SK-N-SH (cell line): ENCODE measurements at regions not wholly inside any gene's neighbourhood (a gene's known extent, or its start where the extent isn't known, plus 50 kb on each side); places are given as distances from the start of the nearest gene placed in this dataset.

ENCODE experiments used
- CTCF ChIA-PET: fragments of 300-600, 350-600 bp; formaldehyde crosslinking; extraction: SDS; loops from one replicate; lab custom pipeline; 2021; lab: Yijun Ruan, JAX
- POLR2A ChIA-PET: fragments of 350-600 bp; sonication (Branson Sonifier 250); formaldehyde crosslinking; extraction: SDS; loops from one replicate; lab custom pipeline; 2020; ENCODE audit warnings: antibody characterized with exemption, inconsistent platforms; lab: Yijun Ruan, JAX
- DNase-seq: peaks from one replicate; pipeline ENCODE4 v3.0.0; 2012
- H2AFZ ChIP-seq: fragments of 200-600 bp; sonication (generic); 2 replicates; pipeline ENCODE4 v1.8.1; 2016; ENCODE audit warnings: antibody characterized with exemption, mild to moderate bottlenecking, low read depth
- H3F3A ChIP-seq: fragments of 200-600 bp; sonication (generic); replicated peaks from 2 replicates; pipeline ENCODE3; 2016; ENCODE audit warnings: antibody characterized with exemption, mild to moderate bottlenecking; ENCODE audit not compliant: insufficient read depth
- H3K27ac ChIP-seq, 2 experiments: fragments of 200-500 bp in 1 of 2; fragments of 200-600 bp in 1 of 2; sonication (Bioruptor generic) in 1 of 2; sonication (generic), shearing (Covaris generic) in 1 of 2; 2 replicates each; pipeline versions ENCODE4 v1.5.1 to v1.6.1; 2014 to 2016; ENCODE audit warnings: low read depth in 2 of 2, inconsistent platforms in 1 of 2, low read length in 1 of 2, mild to moderate bottlenecking in 1 of 2, mixed read lengths in 1 of 2
- H3K27me3 ChIP-seq: fragments of 200-600 bp; sonication (generic), shearing (Covaris generic); 2 replicates; pipeline ENCODE4 v1.6.1; 2016; ENCODE audit warnings: mixed run types; ENCODE audit not compliant: insufficient read depth
- H3K36me3 ChIP-seq, 2 experiments: fragments of 200-500 bp in 1 of 2; fragments of 200-600 bp in 1 of 2; sonication (Bioruptor generic) in 1 of 2; sonication (generic) in 1 of 2; replicated peaks in 1 of 2; 2 replicates each; pipeline versions ENCODE3 to v1.5.1; 2014 to 2016; ENCODE audit warnings: low read length in 1 of 2, mild to moderate bottlenecking in 1 of 2; ENCODE audit not compliant: insufficient read depth in 2 of 2, control insufficient read depth in 1 of 2
- H3K4me1 ChIP-seq, 2 experiments: fragments of 200-500 bp in 1 of 2; fragments of 200-600 bp in 1 of 2; sonication (Bioruptor generic) in 1 of 2; sonication (generic), shearing (Covaris generic) in 1 of 2; 2 replicates each; pipeline versions ENCODE4 v1.5.1 to v1.6.1; 2014 to 2016; ENCODE audit warnings: low read depth in 1 of 2, low read length in 1 of 2, mixed run types in 1 of 2; ENCODE audit not compliant: insufficient read depth in 2 of 2, control insufficient read depth in 1 of 2
- H3K4me2 ChIP-seq: fragments of 200-600 bp; sonication (generic), shearing (Covaris generic); 2 replicates; pipeline ENCODE4 v1.6.1; 2017; ENCODE audit warnings: mixed run types
- H3K4me3 ChIP-seq, 2 experiments: fragments of 200-500 bp in 1 of 2; fragments of 200-600 bp in 1 of 2; sonication (Bioruptor generic) in 1 of 2; sonication (generic), shearing (Covaris generic) in 1 of 2; 2 replicates each; pipeline versions ENCODE4 v1.5.1 to v1.8.1; 2014 to 2016; ENCODE audit warnings: low read depth in 2 of 2, inconsistent platforms in 1 of 2, low read length in 1 of 2, mild to moderate bottlenecking in 1 of 2, mixed read lengths in 1 of 2, moderate library complexity in 1 of 2
- H3K79me2 ChIP-seq: fragments of 200-600 bp; sonication (generic); 2 replicates; pipeline ENCODE4 v1.8.1; 2017; ENCODE audit warnings: mild to moderate bottlenecking; ENCODE audit not compliant: insufficient read depth
- H3K9ac ChIP-seq: fragments of 200-600 bp; sonication (generic); 2 replicates; pipeline ENCODE4 v1.6.1; 2017; ENCODE audit warnings: mixed run types
- H3K9me2 ChIP-seq: fragments of 200-600 bp; sonication (generic); 2 replicates; pipeline ENCODE4 v1.6.1; 2017; ENCODE audit warnings: mixed run types
- H3K9me3 ChIP-seq: fragments of 200-600 bp; sonication (generic); 2 replicates; pipeline ENCODE4 v1.6.1; 2017; ENCODE audit warnings: mixed run types, mild to moderate bottlenecking, moderate library complexity
- H4K20me1 ChIP-seq: fragments of 200-600 bp; sonication (generic); 2 replicates; pipeline ENCODE4 v1.6.1; 2017; ENCODE audit warnings: mild to moderate bottlenecking, mixed run types; ENCODE audit not compliant: insufficient read depth
- CHD2 ChIP-seq: fragments of 150-350 bp; IDR thresholded peaks from 2 replicates; pipeline ENCODE4 v1.6.1; 2018; ENCODE audit warnings: low read length; ENCODE audit not compliant: partially characterized antibody
- ELF1 ChIP-seq: IDR thresholded peaks from 2 replicates; pipeline ENCODE4 v1.4.0; 2012
- FOXJ3 ChIP-seq: sonication (generic); formaldehyde crosslinking; IDR thresholded peaks from 2 replicates; pipeline ENCODE4 v1.5.1; 2020; ENCODE audit warnings: mild to moderate bottlenecking, missing genetic modification reagents
- GATA2 ChIP-seq: sonication (generic); formaldehyde crosslinking; IDR thresholded peaks from 2 replicates; pipeline ENCODE4 v1.5.0; 2020; ENCODE audit warnings: mild to moderate bottlenecking, missing genetic modification reagents
- JUND ChIP-seq: IDR thresholded peaks from 2 replicates; pipeline ENCODE4 v1.4.0; 2012
- MEF2A ChIP-seq: IDR thresholded peaks from 2 replicates; pipeline ENCODE4 v1.4.0; 2012; ENCODE audit warnings: low read depth, borderline replicate concordance
- MXI1 ChIP-seq: IDR thresholded peaks from 2 replicates; pipeline ENCODE4 v1.6.1; 2012; ENCODE audit warnings: mild to moderate bottlenecking, low read depth, low read length, improper control_type of control experiment
- POLR2AphosphoS5 ChIP-seq: IDR thresholded peaks from 2 replicates; pipeline ENCODE4 v1.6.1; 2012; ENCODE audit warnings: low read depth, low read length
- RAD21 ChIP-seq: IDR thresholded peaks from 2 replicates; pipeline ENCODE4 v1.6.1; 2012; ENCODE audit warnings: mild to moderate bottlenecking, low read length
- RFX5 ChIP-seq: IDR thresholded peaks from 2 replicates; pipeline ENCODE4 v1.6.1; 2012; ENCODE audit warnings: mild to moderate bottlenecking, improper control_type of control experiment, low read length
- SIN3A ChIP-seq: IDR thresholded peaks from 2 replicates; pipeline ENCODE4 v1.6.1; 2012; ENCODE audit warnings: low read depth, mild to moderate bottlenecking, low read length, moderate library complexity, borderline replicate concordance
- SMC3 ChIP-seq: IDR thresholded peaks from 2 replicates; pipeline ENCODE4 v1.6.1; 2012; ENCODE audit warnings: low read depth, low read length, improper control_type of control experiment
- TAF1 ChIP-seq: IDR thresholded peaks from 2 replicates; pipeline ENCODE4 v1.6.1; 2012; ENCODE audit warnings: low read depth, mild to moderate bottlenecking, low read length, moderate library complexity, borderline replicate concordance
- YY1 ChIP-seq: IDR thresholded peaks from 2 replicates; pipeline ENCODE4 v1.4.0; 2012; ENCODE audit warnings: low read depth, mild to moderate bottlenecking
- WGBS: methylation state at CpG from one replicate; pipeline ENCODE4 v1.1.6; 2017; ENCODE audit warnings: low lambda C conversion rate; 5-methylcytosine and 5-hydroxymethylcytosine counted together
- TF ChIP-seq, protein P1 (sequence below): IDR thresholded peaks from 2 replicates; pipeline ENCODE4 v1.4.0; 2012; ENCODE audit warnings: low read depth
- TF ChIP-seq, protein P2 (sequence below): fragments of 150-350 bp; IDR thresholded peaks from 2 replicates; pipeline ENCODE4 v1.6.1; 2017; ENCODE audit warnings: antibody characterized with exemption, low read length, low read depth, borderline replicate concordance
- TF ChIP-seq, protein P3 (sequence below): fragments of 150-350 bp; IDR thresholded peaks from 2 replicates; pipeline ENCODE4 v1.6.1; 2016; ENCODE audit warnings: mild to moderate bottlenecking, low read depth, low read length
- TF ChIP-seq, protein P4 (sequence below): IDR thresholded peaks from 2 replicates; pipeline ENCODE4 v1.4.0; 2012; ENCODE audit warnings: low read depth, borderline replicate concordance
- TF ChIP-seq, protein P5 (sequence below): IDR thresholded peaks from 2 replicates; pipeline ENCODE4; 2012
- TF ChIP-seq, protein P6 (sequence below): fragments of 200-600 bp; sonication (generic); IDR thresholded peaks from 2 replicates; pipeline ENCODE4 v1.6.1; 2017; ENCODE audit warnings: antibody characterized with exemption, mild to moderate bottlenecking, moderate library complexity

DNA sequence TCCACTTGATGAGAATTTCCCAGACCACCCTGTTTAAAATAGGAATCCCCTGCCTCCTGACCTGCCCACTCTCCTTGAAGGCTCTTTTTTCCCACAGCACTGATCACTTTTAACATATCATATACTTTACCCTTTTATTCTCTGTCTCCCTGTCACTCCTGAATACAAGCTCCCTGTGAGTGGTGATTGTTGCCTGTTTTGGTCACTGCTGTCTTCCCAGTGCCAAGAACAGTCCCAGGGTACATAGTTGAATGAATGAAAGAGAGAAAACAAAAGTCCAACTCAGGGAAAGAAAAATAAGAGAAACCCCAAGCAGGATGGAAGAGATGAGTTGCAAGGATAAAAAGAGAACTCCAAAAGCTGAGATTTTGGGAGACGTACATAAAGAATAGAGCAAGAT is 500.3 kb upstream of the LMCD1 start:
- Histone ChIP-seq H4K20me1 (no peaks in the 10 kb centered on the region), H3K9ac (no peak overlapping the region), H3K4me2 (no peak overlapping the region), H3K9me2 (no peaks in the 10 kb centered on the region), H2AFZ (no peak overlapping the region), H3K4me1 (peaks cover 0 to 23% of the 10 kb centered on the region in 2 experiments; a peak in 2 of 4 replicates), H3K4me3 (no peak overlapping the region), H3K36me3 (no peaks in the 10 kb centered on the region), H3K27me3 (no peaks in the 10 kb centered on the region), H3K27ac (no peak overlapping the region), H3K9me3 (no peaks in the 10 kb centered on the region), H3F3A (no peaks in the 10 kb centered on the region), H3K79me2 (no peaks in the 10 kb centered on the region)
- DNase-seq = no peak
- WGBS = 48% methylated on average over 1 of the region's 1 CpG
- CTCF ChIA-PET = no interaction called here
- POLR2A ChIA-PET = interaction anchor here (0.7 kb wide), 1 partner anchor 433 kb away, joined by 4 read pairs; no protein-coding TSS in a partner anchor
- no peak for TF ChIP-seq RAD21
- TF ChIP-seq, protein P1, sequence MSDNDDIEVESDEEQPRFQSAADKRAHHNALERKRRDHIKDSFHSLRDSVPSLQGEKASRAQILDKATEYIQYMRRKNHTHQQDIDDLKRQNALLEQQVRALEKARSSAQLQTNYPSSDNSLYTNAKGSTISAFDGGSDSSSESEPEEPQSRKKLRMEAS = no peak
- no peak for TF ChIP-seq JUND
- TF ChIP-seq SMC3 = no peak
- TF ChIP-seq CHD2 = no peak
- no peak for TF ChIP-seq TAF1
- no peak for TF ChIP-seq FOXJ3 (CRISPR knock-in tag)
- no peak for TF ChIP-seq MXI1
- no peak for TF ChIP-seq SIN3A
- TF ChIP-seq RFX5 = no peak
- TF ChIP-seq MEF2A = no peak
- TF ChIP-seq, protein P2, sequence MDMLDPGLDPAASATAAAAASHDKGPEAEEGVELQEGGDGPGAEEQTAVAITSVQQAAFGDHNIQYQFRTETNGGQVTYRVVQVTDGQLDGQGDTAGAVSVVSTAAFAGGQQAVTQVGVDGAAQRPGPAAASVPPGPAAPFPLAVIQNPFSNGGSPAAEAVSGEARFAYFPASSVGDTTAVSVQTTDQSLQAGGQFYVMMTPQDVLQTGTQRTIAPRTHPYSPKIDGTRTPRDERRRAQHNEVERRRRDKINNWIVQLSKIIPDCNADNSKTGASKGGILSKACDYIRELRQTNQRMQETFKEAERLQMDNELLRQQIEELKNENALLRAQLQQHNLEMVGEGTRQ = no peak
- TF ChIP-seq YY1 = no peak
- no peak for TF ChIP-seq ELF1
- TF ChIP-seq GATA2 = no peak
- TF ChIP-seq, protein P3, sequence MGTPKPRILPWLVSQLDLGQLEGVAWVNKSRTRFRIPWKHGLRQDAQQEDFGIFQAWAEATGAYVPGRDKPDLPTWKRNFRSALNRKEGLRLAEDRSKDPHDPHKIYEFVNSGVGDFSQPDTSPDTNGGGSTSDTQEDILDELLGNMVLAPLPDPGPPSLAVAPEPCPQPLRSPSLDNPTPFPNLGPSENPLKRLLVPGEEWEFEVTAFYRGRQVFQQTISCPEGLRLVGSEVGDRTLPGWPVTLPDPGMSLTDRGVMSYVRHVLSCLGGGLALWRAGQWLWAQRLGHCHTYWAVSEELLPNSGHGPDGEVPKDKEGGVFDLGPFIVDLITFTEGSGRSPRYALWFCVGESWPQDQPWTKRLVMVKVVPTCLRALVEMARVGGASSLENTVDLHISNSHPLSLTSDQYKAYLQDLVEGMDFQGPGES = no peak
- TF ChIP-seq, protein P4, sequence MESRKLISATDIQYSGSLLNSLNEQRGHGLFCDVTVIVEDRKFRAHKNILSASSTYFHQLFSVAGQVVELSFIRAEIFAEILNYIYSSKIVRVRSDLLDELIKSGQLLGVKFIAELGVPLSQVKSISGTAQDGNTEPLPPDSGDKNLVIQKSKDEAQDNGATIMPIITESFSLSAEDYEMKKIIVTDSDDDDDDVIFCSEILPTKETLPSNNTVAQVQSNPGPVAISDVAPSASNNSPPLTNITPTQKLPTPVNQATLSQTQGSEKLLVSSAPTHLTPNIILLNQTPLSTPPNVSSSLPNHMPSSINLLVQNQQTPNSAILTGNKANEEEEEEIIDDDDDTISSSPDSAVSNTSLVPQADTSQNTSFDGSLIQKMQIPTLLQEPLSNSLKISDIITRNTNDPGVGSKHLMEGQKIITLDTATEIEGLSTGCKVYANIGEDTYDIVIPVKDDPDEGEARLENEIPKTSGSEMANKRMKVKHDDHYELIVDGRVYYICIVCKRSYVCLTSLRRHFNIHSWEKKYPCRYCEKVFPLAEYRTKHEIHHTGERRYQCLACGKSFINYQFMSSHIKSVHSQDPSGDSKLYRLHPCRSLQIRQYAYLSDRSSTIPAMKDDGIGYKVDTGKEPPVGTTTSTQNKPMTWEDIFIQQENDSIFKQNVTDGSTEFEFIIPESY = no peak
- no peak for TF ChIP-seq POLR2AphosphoS5
- TF ChIP-seq, protein P5, sequence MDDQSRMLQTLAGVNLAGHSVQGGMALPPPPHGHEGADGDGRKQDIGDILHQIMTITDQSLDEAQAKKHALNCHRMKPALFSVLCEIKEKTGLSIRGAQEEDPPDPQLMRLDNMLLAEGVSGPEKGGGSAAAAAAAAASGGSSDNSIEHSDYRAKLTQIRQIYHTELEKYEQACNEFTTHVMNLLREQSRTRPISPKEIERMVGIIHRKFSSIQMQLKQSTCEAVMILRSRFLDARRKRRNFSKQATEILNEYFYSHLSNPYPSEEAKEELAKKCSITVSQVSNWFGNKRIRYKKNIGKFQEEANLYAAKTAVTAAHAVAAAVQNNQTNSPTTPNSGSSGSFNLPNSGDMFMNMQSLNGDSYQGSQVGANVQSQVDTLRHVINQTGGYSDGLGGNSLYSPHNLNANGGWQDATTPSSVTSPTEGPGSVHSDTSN = no peak
- TF ChIP-seq, protein P6, sequence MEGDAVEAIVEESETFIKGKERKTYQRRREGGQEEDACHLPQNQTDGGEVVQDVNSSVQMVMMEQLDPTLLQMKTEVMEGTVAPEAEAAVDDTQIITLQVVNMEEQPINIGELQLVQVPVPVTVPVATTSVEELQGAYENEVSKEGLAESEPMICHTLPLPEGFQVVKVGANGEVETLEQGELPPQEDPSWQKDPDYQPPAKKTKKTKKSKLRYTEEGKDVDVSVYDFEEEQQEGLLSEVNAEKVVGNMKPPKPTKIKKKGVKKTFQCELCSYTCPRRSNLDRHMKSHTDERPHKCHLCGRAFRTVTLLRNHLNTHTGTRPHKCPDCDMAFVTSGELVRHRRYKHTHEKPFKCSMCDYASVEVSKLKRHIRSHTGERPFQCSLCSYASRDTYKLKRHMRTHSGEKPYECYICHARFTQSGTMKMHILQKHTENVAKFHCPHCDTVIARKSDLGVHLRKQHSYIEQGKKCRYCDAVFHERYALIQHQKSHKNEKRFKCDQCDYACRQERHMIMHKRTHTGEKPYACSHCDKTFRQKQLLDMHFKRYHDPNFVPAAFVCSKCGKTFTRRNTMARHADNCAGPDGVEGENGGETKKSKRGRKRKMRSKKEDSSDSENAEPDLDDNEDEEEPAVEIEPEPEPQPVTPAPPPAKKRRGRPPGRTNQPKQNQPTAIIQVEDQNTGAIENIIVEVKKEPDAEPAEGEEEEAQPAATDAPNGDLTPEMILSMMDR = no peak
